ENCODE measurements at regions not wholly inside any gene's neighbourhood (a gene's known extent, or its start where the extent isn't known, plus 50 kb on each side); places are given as distances from the start of the nearest gene placed in this dataset.

DNA sequence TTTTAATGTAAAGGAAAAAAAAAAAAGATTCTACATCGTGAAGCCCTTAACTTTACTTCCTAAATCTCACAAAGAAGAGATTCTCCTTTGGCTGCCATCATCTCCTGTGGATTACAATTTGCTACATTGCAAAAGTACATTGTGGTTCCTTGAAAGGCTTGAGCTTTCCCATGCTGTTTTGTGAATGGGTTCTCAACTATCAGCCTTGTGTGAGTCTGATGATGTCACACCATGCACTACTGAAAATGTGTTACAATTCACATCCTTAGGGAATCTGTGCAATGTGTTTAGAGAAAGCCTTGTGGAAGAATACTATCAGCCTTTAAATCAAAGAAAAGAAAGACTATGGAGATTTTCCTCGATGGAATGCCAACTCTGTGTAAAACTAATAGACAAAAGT, 510.0 kb upstream of the ALCAM start:
- Mint-ChIP-seq H3K9me3 (no peaks in the 10 kb centered on the region), H3K4me3 (no peak overlapping the region), H3K36me3 (ENCODE audit: low read depth) (no peaks in the 10 kb centered on the region), H3K27me3 (no peaks in the 10 kb centered on the region), H3K4me1 (no peaks in the 10 kb centered on the region), H3K27ac (no peak overlapping the region)
- ChIA-PET POLR2A (no interaction called here), CTCF (no interaction called here)
- intact Hi-C loops (cut with micrococcal nuclease) = no loop called here
- DNase-seq (no peak), ATAC-seq (ENCODE audit: low read depth) (no peak)
- TF ChIP-seq CTCF (IDR thresholded peaks at IDR 0.05) = no peak

DNA sequence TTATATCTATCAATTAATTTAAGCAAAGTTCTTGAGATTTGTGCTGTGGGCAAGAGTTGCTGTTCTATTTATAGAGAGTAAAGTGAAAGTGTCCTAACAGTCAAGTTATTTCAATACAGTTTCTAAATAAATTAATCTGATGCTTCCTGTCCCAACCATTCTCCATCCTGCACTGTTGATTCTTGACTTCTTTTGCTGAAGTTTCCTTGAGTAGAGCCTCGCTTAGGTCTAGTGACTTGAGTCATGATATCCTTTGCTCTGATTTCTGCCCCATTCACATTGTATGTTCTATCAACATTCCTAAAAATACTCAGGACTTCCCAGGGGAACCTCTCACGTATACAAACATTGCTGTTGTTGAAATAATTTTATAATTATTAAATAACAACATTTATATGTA, 498.4 kb upstream of the ALCAM start:
- intact Hi-C loops (cut with micrococcal nuclease) = no loop called here
- TF ChIP-seq CTCF (IDR thresholded peaks at IDR 0.05) = no peak
- Mint-ChIP-seq H3K4me3 (no peak overlapping the region), H3K9me3 (no peaks in the 10 kb centered on the region), H3K36me3 (ENCODE audit: low read depth) (no peaks in the 10 kb centered on the region), H3K27me3 (no peaks in the 10 kb centered on the region), H3K27ac (no peak overlapping the region), H3K4me1 (no peaks in the 10 kb centered on the region)
- ChIA-PET POLR2A (no interaction called here), CTCF (no interaction called here)
- DNase-seq = no peak
- ATAC-seq (ENCODE audit: low read depth) = no peak

GRCh38 chr3:104870276-104870675, 496.4 kb upstream of the ALCAM start:
- intact Hi-C loops (cut with micrococcal nuclease) = no loop called here
- Mint-ChIP-seq H3K4me3 (no peak overlapping the region), H3K4me1 (no peaks in the 10 kb centered on the region), H3K27me3 (no peaks in the 10 kb centered on the region), H3K36me3 (ENCODE audit: low read depth) (no peaks in the 10 kb centered on the region), H3K27ac (no peak overlapping the region), H3K9me3 (no peaks in the 10 kb centered on the region)
- ChIA-PET CTCF (no interaction called here), POLR2A (no interaction called here)
- DNase-seq (no peak), ATAC-seq (ENCODE audit: low read depth) (no peak)
- no peak for TF ChIP-seq CTCF (IDR thresholded peaks at IDR 0.05)

DNA sequence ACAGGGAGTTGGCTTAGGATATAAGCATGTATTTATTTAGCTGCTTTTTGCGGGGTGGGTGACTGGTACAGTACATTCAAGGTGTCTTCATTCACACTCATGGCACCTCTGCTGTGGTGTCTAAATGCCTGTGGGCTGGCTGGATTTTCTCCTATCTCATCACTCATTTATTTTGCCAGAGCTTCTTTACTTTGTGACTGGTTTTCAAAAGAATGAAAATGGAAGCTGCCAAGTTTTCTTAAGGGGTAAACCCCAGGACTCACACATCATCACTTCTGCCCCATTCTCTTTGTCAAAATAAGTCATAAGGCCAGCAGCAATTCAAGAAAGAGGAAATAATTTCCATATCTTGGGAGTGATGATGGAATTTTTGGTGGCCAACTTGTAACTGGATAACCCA, 493.4 kb upstream of the ALCAM start:
- Mint-ChIP-seq H3K36me3 (ENCODE audit: low read depth) (no peaks in the 10 kb centered on the region), H3K9me3 (no peaks in the 10 kb centered on the region), H3K27ac (no peak overlapping the region), H3K4me1 (no peaks in the 10 kb centered on the region), H3K4me3 (no peak overlapping the region), H3K27me3 (peaks cover 2% of the 10 kb centered on the region)
- ChIA-PET CTCF (no interaction called here), POLR2A (no interaction called here)
- ATAC-seq (ENCODE audit: low read depth) (no peak), DNase-seq (no peak)
- intact Hi-C loops (cut with micrococcal nuclease) = no loop called here
- TF ChIP-seq CTCF (IDR thresholded peaks at IDR 0.05) = no peak

- CTCF ChIA-PET = no interaction called here
- Mint-ChIP-seq H3K36me3 (ENCODE audit: low read depth) (no peaks in the 10 kb centered on the region), H3K9me3 (no peaks in the 10 kb centered on the region), H3K27me3 (peaks cover 2% of the 10 kb centered on the region), H3K4me3 (no peak overlapping the region), H3K27ac (no peak overlapping the region), H3K4me1 (no peaks in the 10 kb centered on the region)
- POLR2A ChIA-PET = no interaction called here
- ATAC-seq (ENCODE audit: low read depth) (no peak), DNase-seq (no peak)
- intact Hi-C loops (cut with micrococcal nuclease) = no loop called here
- no peak for TF ChIP-seq CTCF (IDR thresholded peaks at IDR 0.05)
Observed at GRCh38 chr3:104878395-104878794, 488.3 kb upstream of the ALCAM start.
